Fibroblast of the aortic adventitia (primary cell): ENCODE measurements at regions not wholly inside any gene's neighbourhood (a gene's known extent, or its start where the extent isn't known, plus 50 kb on each side); places are given as distances from the start of the nearest gene placed in this dataset.

Source experiments
- DNase-seq: peaks from one replicate; pipeline ENCODE4 v3.0.0-alpha.2; 2010; ENCODE audit warnings: low read depth
- H3K4me3 ChIP-seq: 2 replicates; pipeline ENCODE4 v1.5.1; 2011; ENCODE audit warnings: low read depth, mild to moderate bottlenecking, control low read depth, low read length, moderate library complexity
- CTCF ChIP-seq: IDR thresholded peaks from 2 replicates; pipeline ENCODE4 v1.5.1; 2011; ENCODE audit warnings: mild to moderate bottlenecking, low read length, control low read depth, inconsistent platforms; ENCODE audit not compliant: insufficient read depth

DNA sequence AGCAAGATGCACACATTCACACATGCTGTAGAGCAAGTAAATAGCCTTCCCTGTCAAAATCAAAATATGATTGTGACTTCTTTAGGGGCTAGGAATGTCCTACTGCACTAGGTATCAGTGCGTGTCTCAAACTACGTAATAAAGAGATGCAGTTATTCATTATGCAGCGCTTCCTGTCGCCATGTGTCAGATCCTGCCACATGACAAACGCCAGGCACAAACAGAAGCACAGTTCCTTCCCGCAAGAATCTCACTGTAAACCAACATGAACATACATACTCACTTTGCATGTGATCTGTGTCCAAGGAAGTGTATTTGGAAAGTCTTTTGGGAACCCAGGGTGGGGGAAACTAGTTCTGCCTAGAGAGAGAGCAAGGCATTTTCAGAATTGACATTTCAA lies 599.9 kb downstream of the RNF144A start:
- TF ChIP-seq CTCF: no peak
- no peak for DNase-seq
- no peak overlapping the region for H3K4me3 ChIP-seq

DNA sequence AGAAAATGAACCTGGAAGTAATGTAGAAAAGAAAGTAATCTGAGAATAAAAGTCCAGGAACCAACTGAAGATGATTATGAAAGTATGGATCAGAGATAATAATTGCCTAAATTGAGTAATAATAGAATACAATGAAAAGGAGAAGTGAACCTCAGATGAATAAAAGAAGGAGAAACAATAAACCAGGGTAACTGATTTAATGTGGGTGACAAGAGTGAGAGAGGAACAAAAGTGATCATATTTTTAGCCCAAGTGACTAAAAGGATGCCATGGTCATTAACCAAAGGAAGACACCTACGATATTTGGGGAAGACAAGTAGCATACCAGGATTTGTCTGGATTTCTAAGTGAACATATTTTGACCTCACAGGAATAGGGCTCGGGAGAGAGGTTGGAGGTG lies 600.6 kb downstream of the RNF144A start:
- no peak for TF ChIP-seq CTCF
- no peak for DNase-seq
- H3K4me3 ChIP-seq: no peak overlapping the region

GRCh38 chr2:7523481-7524120 lies 606.4 kb downstream of the RNF144A start:
- no peak for TF ChIP-seq CTCF
- DNase-seq: no peak
- H3K4me3 ChIP-seq: no peak overlapping the region

DNA sequence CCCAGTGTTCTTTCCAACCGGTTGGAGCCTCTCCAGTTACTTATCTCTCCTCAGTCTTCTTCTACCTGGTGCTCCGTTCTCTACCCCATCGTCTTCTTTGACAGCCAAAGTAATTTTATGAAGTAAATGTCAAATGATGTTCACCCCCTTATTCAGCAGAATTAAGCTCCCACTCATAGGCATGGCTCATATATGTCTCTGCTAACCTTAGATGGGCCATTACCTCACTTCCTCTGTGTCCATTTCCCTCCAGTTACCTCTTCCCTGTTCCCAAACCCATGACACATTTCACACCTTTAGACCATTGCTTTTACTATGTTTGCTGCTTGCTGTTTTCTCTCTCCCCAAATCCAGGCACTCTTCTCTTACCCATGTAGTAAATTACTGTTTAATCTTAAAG lies 607.0 kb downstream of the RNF144A start:
- TF ChIP-seq CTCF: no peak
- no peak overlapping the region for H3K4me3 ChIP-seq
- no peak for DNase-seq

- no peak for DNase-seq
- no peak for TF ChIP-seq CTCF
- no peak overlapping the region for H3K4me3 ChIP-seq
Observed at GRCh38 chr2:7525746-7526145, 608.5 kb downstream of the RNF144A start.

DNA sequence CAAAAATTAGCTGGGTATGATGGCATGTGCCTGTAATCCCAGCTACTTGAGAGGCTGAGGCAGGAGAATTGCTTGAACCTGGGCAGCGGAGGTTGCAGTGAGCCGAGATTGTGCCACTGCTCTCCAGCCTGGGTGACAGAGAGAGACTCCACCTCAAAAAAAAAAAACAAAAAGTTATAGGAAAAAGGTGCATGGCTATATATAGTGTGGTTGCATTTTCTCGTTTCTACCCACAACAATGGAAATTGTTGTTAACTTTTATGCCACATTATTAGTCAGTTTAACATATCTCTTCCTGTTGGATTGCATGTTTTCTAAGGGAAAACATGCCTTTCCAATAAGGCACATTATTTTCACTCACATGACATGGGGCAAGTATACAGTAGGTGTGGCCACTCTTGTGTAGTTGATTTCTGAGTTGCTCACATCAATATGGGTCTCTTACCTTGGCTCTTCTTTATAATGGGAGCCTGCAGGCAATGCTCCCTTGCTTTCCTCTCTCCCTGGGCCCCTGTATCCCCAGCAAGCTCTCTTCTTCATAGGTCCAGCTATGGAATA lies 610.0 kb downstream of the RNF144A start:
- no peak for DNase-seq
- TF ChIP-seq CTCF: no peak
- H3K4me3 ChIP-seq: no peak overlapping the region

DNA sequence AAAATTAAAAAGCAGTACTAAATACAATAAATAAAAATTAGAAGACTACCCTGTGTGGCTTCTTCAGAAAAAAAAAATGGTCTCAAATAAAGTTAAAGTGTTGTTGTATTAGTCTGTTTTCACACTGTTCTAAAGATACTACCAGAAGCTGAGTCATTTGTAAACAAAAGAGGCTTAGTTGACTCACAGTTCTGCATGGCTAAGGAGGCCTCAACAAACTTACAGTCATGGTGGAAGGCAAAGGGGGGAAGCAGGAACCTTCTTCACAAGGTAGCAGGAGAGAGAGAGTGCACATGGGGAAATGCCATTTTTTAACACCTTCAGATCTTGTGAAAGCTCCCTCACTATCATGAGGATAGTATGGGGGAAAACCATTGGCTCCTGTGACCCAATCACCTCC lies 612.8 kb downstream of the RNF144A start:
- TF ChIP-seq CTCF: no peak
- H3K4me3 ChIP-seq: no peak overlapping the region
- no peak for DNase-seq
